ENCODE measurements at regions not wholly inside any gene's neighbourhood (a gene's known extent, or its start where the extent isn't known, plus 50 kb on each side); places are given as distances from the start of the nearest gene placed in this dataset.
"Not testable (repeated sequence)": the region's sequence is repeated elsewhere in the genome, so short reads cannot be mapped to it uniquely, and the experiment has no call there.

- DNase-seq; H3K9ac ChIP-seq; H3K4me3 ChIP-seq (ENCODE audit: low read depth in 2 of 2, low read length in 1 of 2); CTCF ChIA-PET; H3K79me2 ChIP-seq (ENCODE audit: insufficient read depth); H3K4me1 ChIP-seq (ENCODE audit: control insufficient read depth in 1 of 2, insufficient read depth in 2 of 2, low read depth in 1 of 2, low read length in 1 of 2); H4K20me1 ChIP-seq (ENCODE audit: insufficient read depth); POLR2A ChIA-PET; H3K9me2 ChIP-seq; H3K36me3 ChIP-seq (replicated peaks in 1 of 2; ENCODE audit: control insufficient read depth in 1 of 2, insufficient read depth in 2 of 2, low read length in 1 of 2); H3K9me3 ChIP-seq; H3F3A ChIP-seq (replicated peaks; ENCODE audit: insufficient read depth); H3K27me3 ChIP-seq (ENCODE audit: insufficient read depth): not testable (repeated sequence)
- H3K27ac ChIP-seq (ENCODE audit: low read depth in 2 of 2, low read length in 1 of 2), result peak overlapping the region in 1 of 2 experiments; percentile 56; a peak in 2 of 4 replicates
- peak overlapping the region; percentile 85; the same call in 1 of the 2 replicates for H2AFZ ChIP-seq (ENCODE audit: low read depth)
- WGBS (ENCODE audit: low lambda C conversion rate), result 14% methylated on average over 3 of the region's 4 CpGs
- H3K4me2 ChIP-seq, result peak overlapping the region; percentile 51; the same call in 1 of the 2 replicates
Measured at GRCh38 chr2:94576486-94576885, 294.7 kb upstream of the TEKT4 start.

- H3K4me1 ChIP-seq (ENCODE audit: control insufficient read depth in 1 of 2, insufficient read depth in 2 of 2, low read depth in 1 of 2, low read length in 1 of 2); H3K79me2 ChIP-seq (ENCODE audit: insufficient read depth); POLR2A ChIA-PET; H4K20me1 ChIP-seq (ENCODE audit: insufficient read depth); H3K27me3 ChIP-seq (ENCODE audit: insufficient read depth); H3F3A ChIP-seq (replicated peaks; ENCODE audit: insufficient read depth); H3K9me2 ChIP-seq; H3K36me3 ChIP-seq (replicated peaks in 1 of 2; ENCODE audit: control insufficient read depth in 1 of 2, insufficient read depth in 2 of 2, low read length in 1 of 2); CTCF ChIA-PET; H3K9ac ChIP-seq; H3K9me3 ChIP-seq; DNase-seq; H3K4me3 ChIP-seq (ENCODE audit: low read depth in 2 of 2, low read length in 1 of 2): not testable (repeated sequence)
- WGBS (ENCODE audit: low lambda C conversion rate), result 7% methylated on average over 7 of the region's 10 CpGs
- peak overlapping the region; percentile 85; the same call in 1 of the 2 replicates for H2AFZ ChIP-seq (ENCODE audit: low read depth)
- H3K27ac ChIP-seq (ENCODE audit: low read depth in 2 of 2, low read length in 1 of 2), result peak overlapping the region in 1 of 2 experiments; percentile 56; a peak in 2 of 4 replicates
- peak overlapping the region; percentile 51; the same call in 1 of the 2 replicates for H3K4me2 ChIP-seq
- TF ChIP-seq NFIC (IDR thresholded peaks at IDR 0.05; ENCODE audit: borderline replicate concordance), result 0 out of 2 replicates have a peak, but pooled peaks have one; percentile 7
- TF ChIP-seq TCF12 (IDR thresholded peaks at IDR 0.05), result 0 out of 2 replicates have a peak, but pooled peaks have one; percentile 12
Measured at GRCh38 chr2:94577160-94577559, 294.1 kb upstream of the TEKT4 start.

- H3K27ac ChIP-seq (ENCODE audit: low read depth in 2 of 2, low read length in 1 of 2); H4K20me1 ChIP-seq (ENCODE audit: insufficient read depth); H3K27me3 ChIP-seq (ENCODE audit: insufficient read depth); DNase-seq; CTCF ChIA-PET; H3K4me1 ChIP-seq (ENCODE audit: control insufficient read depth in 1 of 2, insufficient read depth in 2 of 2, low read depth in 1 of 2, low read length in 1 of 2); H3F3A ChIP-seq (replicated peaks; ENCODE audit: insufficient read depth); H3K79me2 ChIP-seq (ENCODE audit: insufficient read depth); H3K4me2 ChIP-seq; H3K9ac ChIP-seq; POLR2A ChIA-PET; H2AFZ ChIP-seq (ENCODE audit: low read depth); H3K36me3 ChIP-seq (replicated peaks in 1 of 2; ENCODE audit: control insufficient read depth in 1 of 2, insufficient read depth in 2 of 2, low read length in 1 of 2); H3K9me2 ChIP-seq; H3K9me3 ChIP-seq; H3K4me3 ChIP-seq (ENCODE audit: low read depth in 2 of 2, low read length in 1 of 2): not testable (repeated sequence)
- WGBS (ENCODE audit: low lambda C conversion rate), result 89% methylated on average over 6 of the region's 6 CpGs
Measured at GRCh38 chr2:94579221-94579620, 292.0 kb upstream of the TEKT4 start.

GRCh38 chr2:94583081-94583723, 288.0 kb upstream of the TEKT4 start:
- H4K20me1 ChIP-seq (ENCODE audit: insufficient read depth); H3K27me3 ChIP-seq (ENCODE audit: insufficient read depth); H3K4me3 ChIP-seq (ENCODE audit: low read depth in 2 of 2, low read length in 1 of 2); H3K36me3 ChIP-seq (replicated peaks in 1 of 2; ENCODE audit: control insufficient read depth in 1 of 2, insufficient read depth in 2 of 2, low read length in 1 of 2); H3K9ac ChIP-seq; H3K9me3 ChIP-seq; H3K79me2 ChIP-seq (ENCODE audit: insufficient read depth); H3K4me1 ChIP-seq (ENCODE audit: control insufficient read depth in 1 of 2, insufficient read depth in 2 of 2, low read depth in 1 of 2, low read length in 1 of 2); DNase-seq; H3F3A ChIP-seq (replicated peaks; ENCODE audit: insufficient read depth); POLR2A ChIA-PET; H3K9me2 ChIP-seq; CTCF ChIA-PET; H2AFZ ChIP-seq (ENCODE audit: low read depth): not testable (repeated sequence)
- H3K4me2 ChIP-seq, result peak overlapping the region; percentile 57
- TF ChIP-seq RXRA (IDR thresholded peaks at IDR 0.05; ENCODE audit: borderline replicate concordance, low read depth), result 0 out of 2 replicates have a peak, but pooled peaks have one; percentile 54
- TF ChIP-seq JUND (IDR thresholded peaks at IDR 0.05), result peak; percentile 46
- peak; percentile 74 for TF ChIP-seq MEF2A (IDR thresholded peaks at IDR 0.05; ENCODE audit: borderline replicate concordance, low read depth)
- TF ChIP-seq EP300 (IDR thresholded peaks at IDR 0.05; ENCODE audit: borderline replicate concordance in 1 of 2, low read depth in 1 of 2, low read length in 1 of 2), result peak in 1 of 2 experiments; percentile 43; a peak in 1 of 4 replicates
- TF ChIP-seq PBX3 (IDR thresholded peaks at IDR 0.05), result peak; percentile 21; the same call in 1 of the 2 replicates
- TF ChIP-seq MAX (IDR thresholded peaks at IDR 0.05; ENCODE audit: low read depth), result peak; percentile 78
- peak; percentile 63; the same call in 1 of the 2 replicates for TF ChIP-seq FOSL2 (IDR thresholded peaks at IDR 0.05; ENCODE audit: borderline replicate concordance, low read depth)
- peak; percentile 64 for TF ChIP-seq TCF12 (IDR thresholded peaks at IDR 0.05)
- H3K27ac ChIP-seq (ENCODE audit: low read depth in 2 of 2, low read length in 1 of 2), result peak overlapping the region in 1 of 2 experiments; percentile 58; a peak in 2 of 4 replicates
- WGBS (ENCODE audit: low lambda C conversion rate), result 6% methylated on average over 8 of the region's 8 CpGs

- H3K79me2 ChIP-seq (ENCODE audit: insufficient read depth); H3F3A ChIP-seq (replicated peaks; ENCODE audit: insufficient read depth); H3K27me3 ChIP-seq (ENCODE audit: insufficient read depth); CTCF ChIA-PET; H3K9ac ChIP-seq; H3K36me3 ChIP-seq (replicated peaks in 1 of 2; ENCODE audit: control insufficient read depth in 1 of 2, insufficient read depth in 2 of 2, low read length in 1 of 2); H3K4me3 ChIP-seq (ENCODE audit: low read depth in 2 of 2, low read length in 1 of 2); POLR2A ChIA-PET; H3K4me2 ChIP-seq; H3K27ac ChIP-seq (ENCODE audit: low read depth in 2 of 2, low read length in 1 of 2); H3K4me1 ChIP-seq (ENCODE audit: control insufficient read depth in 1 of 2, insufficient read depth in 2 of 2, low read depth in 1 of 2, low read length in 1 of 2); DNase-seq; H3K9me2 ChIP-seq; H2AFZ ChIP-seq (ENCODE audit: low read depth); H4K20me1 ChIP-seq (ENCODE audit: insufficient read depth); H3K9me3 ChIP-seq: not testable (repeated sequence)
- WGBS (ENCODE audit: low lambda C conversion rate), result no CpG with 5 or more reads among the region's 1 CpG
Measured at GRCh38 chr2:94584569-94584968, 286.7 kb upstream of the TEKT4 start.

All from SK-N-SH (cell line).